ENCODE measurements at regions not wholly inside any gene's neighbourhood (a gene's known extent, or its start where the extent isn't known, plus 50 kb on each side); places are given as distances from the start of the nearest gene placed in this dataset.

- no peaks in the 10 kb centered on the region for H3K36me3 ChIP-seq
- ATAC-seq = no peak
- H3K9me3 ChIP-seq = peaks cover 0 to 8% (median 0%) of the 10 kb centered on the region in 3 donors
- 76% methylated on average over 7 of the region's 7 CpGs; no CpG with 5 or more reads in 1 of the 2 donors for WGBS, 2 donors (ENCODE audit: low coverage in 1 of 2)
- H3K27ac ChIP-seq = no peak overlapping the region
- H3K27me3 ChIP-seq = no peaks in the 10 kb centered on the region
- H3K4me1 ChIP-seq = no peaks in the 10 kb centered on the region
- TF ChIP-seq POLR2A (IDR thresholded peaks at IDR 0.05) = no peak
- no peak for TF ChIP-seq EP300 (IDR thresholded peaks at IDR 0.05)
- no peak for TF ChIP-seq CTCF (IDR thresholded peaks at IDR 0.05)
- no peak for TF ChIP-seq POLR2AphosphoS5 (IDR thresholded peaks at IDR 0.05)
- no peak overlapping the region for H3K4me3 ChIP-seq
Observed at GRCh38 chr19:30755581-30755980, 383.4 kb downstream of the ZNF536 start.

- Histone ChIP-seq H3K27ac (no peak overlapping the region), H3K9me3 (peaks cover 0 to 22% (median 0%) of the 10 kb centered on the region in 3 donors), H3K4me3 (no peak overlapping the region), H3K27me3 (no peaks in the 10 kb centered on the region), H3K36me3 (no peaks in the 10 kb centered on the region), H3K4me1 (no peaks in the 10 kb centered on the region)
- no peak for TF ChIP-seq CTCF (IDR thresholded peaks at IDR 0.05)
- TF ChIP-seq POLR2A (IDR thresholded peaks at IDR 0.05) = no peak
- no peak for TF ChIP-seq EP300 (IDR thresholded peaks at IDR 0.05)
- TF ChIP-seq POLR2AphosphoS5 (IDR thresholded peaks at IDR 0.05) = no peak
- 33 to 60% methylated on average over 1 of the region's 1 CpG for WGBS, 2 donors (ENCODE audit: low coverage in 1 of 2)
- no peak for ATAC-seq
Observed at GRCh38 chr19:30754162-30754561, 382.0 kb downstream of the ZNF536 start.

- Histone ChIP-seq H3K9me3 (peaks cover 0 to 25% (median 0%) of the 10 kb centered on the region in 3 donors), H3K27ac (no peak overlapping the region), H3K36me3 (no peaks in the 10 kb centered on the region), H3K4me3 (no peak overlapping the region), H3K27me3 (no peaks in the 10 kb centered on the region), H3K4me1 (no peaks in the 10 kb centered on the region)
- no peak for TF ChIP-seq POLR2AphosphoS5 (IDR thresholded peaks at IDR 0.05)
- TF ChIP-seq CTCF (IDR thresholded peaks at IDR 0.05) = no peak
- no peak for TF ChIP-seq EP300 (IDR thresholded peaks at IDR 0.05)
- TF ChIP-seq POLR2A (IDR thresholded peaks at IDR 0.05) = no peak
- WGBS, 2 donors (ENCODE audit: low coverage in 1 of 2) = 81 to 100% methylated on average over 2 to 3 of the region's 3 CpGs
- ATAC-seq = no peak
Observed at GRCh38 chr19:30752876-30753275, 380.7 kb downstream of the ZNF536 start.

- WGBS, 2 donors (ENCODE audit: low coverage in 1 of 2) = 83% methylated on average over 2 of the region's 6 CpGs; no CpG with 5 or more reads in 1 of the 2 donors
- TF ChIP-seq POLR2A (IDR thresholded peaks at IDR 0.05) = no peak
- TF ChIP-seq CTCF (IDR thresholded peaks at IDR 0.05) = no peak
- TF ChIP-seq POLR2AphosphoS5 (IDR thresholded peaks at IDR 0.05) = no peak
- no peak for TF ChIP-seq EP300 (IDR thresholded peaks at IDR 0.05)
- Histone ChIP-seq H3K36me3 (no peaks in the 10 kb centered on the region), H3K27ac (no peak overlapping the region), H3K4me1 (no peaks in the 10 kb centered on the region), H3K9me3 (peaks cover 0 to 25% (median 0%) of the 10 kb centered on the region in 3 donors), H3K27me3 (no peaks in the 10 kb centered on the region), H3K4me3 (no peak overlapping the region)
- no peak for ATAC-seq
Observed at GRCh38 chr19:30752201-30752600, 380.0 kb downstream of the ZNF536 start.

GRCh38 chr19:30745476-30745985 is 373.3 kb downstream of the ZNF536 start:
- ATAC-seq = no peak
- no peaks in the 10 kb centered on the region for H3K4me1 ChIP-seq
- peaks cover 0 to 17% (median 0%) of the 10 kb centered on the region in 3 donors for H3K9me3 ChIP-seq
- H3K4me3 ChIP-seq = no peak overlapping the region
- H3K27me3 ChIP-seq = peaks cover 18% of the 10 kb centered on the region
- WGBS, 2 donors (ENCODE audit: low coverage in 1 of 2) = 100% methylated on average over 1 to 2 of the region's 4 CpGs
- TF ChIP-seq POLR2AphosphoS5 (IDR thresholded peaks at IDR 0.05) = no peak
- no peak for TF ChIP-seq EP300 (IDR thresholded peaks at IDR 0.05)
- no peak for TF ChIP-seq POLR2A (IDR thresholded peaks at IDR 0.05)
- no peak for TF ChIP-seq CTCF (IDR thresholded peaks at IDR 0.05)
- no peak overlapping the region for H3K27ac ChIP-seq
- H3K36me3 ChIP-seq = no peaks in the 10 kb centered on the region

Measured in gastroesophageal sphincter (tissue), 4 donors.